Stimulated activated CD4-positive, alpha-beta T cell treated with anti-CD3 and anti-CD28 coated beads, Interleukin-12 subunit alpha, Interleukin-12 subunit beta, amount 100 ng/mL, for 24 hours (primary cell): ENCODE measurements at regions not wholly inside any gene's neighbourhood (a gene's known extent, or its start where the extent isn't known, plus 50 kb on each side); places are given as distances from the start of the nearest gene placed in this dataset.

Source experiments
- DNase-seq, 2 experiments: peaks; one replicate each; pipeline ENCODE4 v3.0.0-alpha.2; 2020; ENCODE audit warnings: low read depth in 2 of 2

DNA sequence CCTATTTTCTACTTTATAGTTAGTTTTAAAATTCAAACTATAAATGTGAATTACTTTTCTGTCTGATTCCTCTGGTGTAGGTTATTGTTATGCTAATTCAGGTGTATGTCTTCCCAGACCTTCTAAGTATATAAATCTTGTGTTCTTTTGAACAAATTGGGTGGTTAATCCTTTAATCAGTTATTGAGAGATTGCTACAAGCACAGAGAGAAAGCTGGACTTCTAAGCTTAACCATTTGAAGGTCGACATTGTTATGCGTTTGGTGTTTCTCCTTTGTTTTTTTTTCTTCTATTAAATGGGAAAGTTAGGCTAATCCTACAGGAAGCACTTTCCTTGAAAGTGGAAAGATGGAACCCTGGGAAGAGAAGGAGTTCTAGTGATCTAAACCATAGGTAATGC lies 592.6 kb downstream of the SLC4A3 start:
- no peak for DNase-seq

DNA sequence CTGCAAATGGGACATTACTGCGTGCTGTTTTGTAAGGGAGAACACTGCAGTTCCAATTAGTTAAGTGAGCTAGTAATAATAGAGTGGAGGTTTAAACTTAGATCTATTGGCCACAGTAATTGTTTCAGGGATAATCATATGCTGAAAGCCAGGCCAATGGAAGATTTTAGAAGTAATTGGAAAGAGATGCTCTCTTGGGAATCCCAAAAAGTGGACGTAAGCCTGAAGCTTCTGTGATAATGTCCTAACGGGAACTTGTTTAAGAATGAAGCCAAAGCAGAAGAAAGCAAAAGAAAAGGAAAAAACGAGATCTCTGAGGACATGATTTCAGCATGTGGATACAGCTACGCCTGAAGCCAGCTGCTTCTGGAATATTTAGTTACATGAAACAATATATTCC lies 594.6 kb downstream of the SLC4A3 start:
- DNase-seq: no peak

DNA sequence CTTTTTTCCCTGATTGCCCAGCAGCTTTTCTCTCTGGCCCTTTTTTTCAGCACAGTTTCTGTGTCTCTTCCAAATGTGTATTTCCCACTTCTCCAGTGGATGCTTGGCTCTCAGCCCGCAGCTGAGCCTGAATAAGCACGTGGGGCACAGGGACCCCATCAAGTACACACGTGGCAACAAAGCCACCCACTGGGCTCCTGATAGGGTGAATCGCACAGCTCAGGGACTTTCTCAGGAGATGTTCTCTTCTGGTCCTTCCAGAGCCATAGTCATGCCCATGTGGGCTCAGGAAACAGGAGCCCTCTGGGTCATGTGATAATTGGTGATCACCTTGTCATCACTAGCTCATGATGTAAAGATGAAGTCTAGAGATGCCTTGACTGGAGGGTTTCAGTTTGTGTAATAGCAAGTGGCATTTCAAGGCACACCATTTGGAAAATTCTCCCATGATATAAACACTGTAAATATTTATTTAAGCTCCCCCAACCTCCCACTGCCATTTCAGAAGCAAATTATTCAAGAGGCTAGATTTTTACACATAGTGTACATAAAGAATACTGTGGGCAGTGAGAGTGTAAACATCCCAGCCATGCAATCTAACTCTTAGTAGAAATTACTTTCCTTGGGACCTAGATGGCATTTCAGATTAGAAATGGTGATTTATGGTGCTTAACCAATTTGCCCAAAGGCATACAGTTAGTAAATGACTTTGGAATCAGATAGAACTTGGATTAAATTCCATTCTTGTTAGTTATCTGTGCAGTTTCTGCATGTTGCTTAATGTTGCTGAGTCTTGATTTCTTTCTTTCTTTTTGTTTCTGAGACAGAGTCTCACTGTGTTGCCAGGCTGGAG lies 597.5 kb downstream of the SLC4A3 start:
- no peak for DNase-seq

DNA sequence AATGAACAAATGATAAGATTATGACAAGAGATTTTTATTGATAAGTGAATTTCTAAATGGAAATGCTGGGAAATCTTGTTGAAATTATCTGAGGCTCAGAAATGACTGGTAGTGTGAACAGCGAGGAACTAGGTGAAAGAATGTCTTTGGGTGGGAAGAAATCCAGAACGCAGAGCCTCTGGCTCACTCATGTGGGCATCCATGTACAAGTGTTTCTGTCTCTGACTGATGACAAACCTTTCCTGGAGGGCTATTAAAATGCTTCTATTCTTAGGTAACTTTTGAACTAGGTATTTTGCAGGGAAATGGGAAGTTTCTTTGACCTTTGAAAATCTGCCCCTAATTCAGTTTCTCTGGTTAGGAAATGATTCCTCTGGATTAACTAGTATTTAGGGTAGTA lies 598.6 kb downstream of the SLC4A3 start:
- no peak for DNase-seq

DNA sequence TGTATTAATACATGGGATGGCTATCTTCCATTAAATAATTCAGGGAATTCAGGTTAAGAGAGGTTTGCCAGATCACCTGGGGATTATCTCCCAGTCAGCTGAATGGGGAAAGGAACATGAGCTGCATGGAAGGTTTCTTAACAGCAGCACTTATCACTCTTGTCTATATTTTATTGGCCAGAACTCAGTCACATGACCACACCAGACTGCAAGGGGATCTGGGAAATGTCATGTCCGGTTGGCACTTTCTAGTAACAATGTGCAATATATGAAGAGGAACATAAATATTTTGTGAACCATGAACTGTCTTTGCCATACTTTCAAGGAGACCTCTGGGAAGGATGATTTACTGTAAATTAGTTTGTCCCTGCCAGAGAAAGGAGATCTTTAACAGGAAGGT lies 599.1 kb downstream of the SLC4A3 start:
- DNase-seq: no peak

DNA sequence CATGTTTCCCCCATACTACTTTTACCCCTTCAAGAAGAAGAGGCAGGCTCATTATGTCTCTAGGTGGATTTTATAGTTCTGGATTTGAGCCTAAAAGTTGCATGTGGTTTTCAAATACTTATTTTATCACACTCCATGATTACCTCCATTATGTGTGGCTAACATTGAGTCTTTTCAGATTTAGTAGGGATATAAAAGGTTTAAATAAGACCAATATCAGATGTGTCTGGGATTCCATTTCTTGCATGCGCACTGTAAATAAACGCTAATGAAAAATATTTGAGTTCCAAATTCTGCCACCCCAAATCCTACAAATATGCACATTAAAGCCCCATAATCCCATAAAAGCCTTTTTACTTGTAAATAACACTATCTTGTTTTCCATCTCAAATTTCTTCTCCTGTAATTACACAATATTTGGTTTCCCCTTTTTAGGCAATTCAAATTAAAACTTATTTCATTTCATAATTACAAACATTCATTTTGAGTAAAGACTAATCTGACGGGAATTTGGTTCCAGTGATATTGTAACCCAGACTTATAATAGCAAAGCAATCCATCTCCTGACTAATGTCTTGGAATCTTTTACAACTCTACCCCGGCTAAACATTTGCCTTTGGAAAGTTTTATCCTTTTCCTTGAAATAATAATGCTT lies 600.0 kb downstream of the SLC4A3 start:
- no peak for DNase-seq

DNA sequence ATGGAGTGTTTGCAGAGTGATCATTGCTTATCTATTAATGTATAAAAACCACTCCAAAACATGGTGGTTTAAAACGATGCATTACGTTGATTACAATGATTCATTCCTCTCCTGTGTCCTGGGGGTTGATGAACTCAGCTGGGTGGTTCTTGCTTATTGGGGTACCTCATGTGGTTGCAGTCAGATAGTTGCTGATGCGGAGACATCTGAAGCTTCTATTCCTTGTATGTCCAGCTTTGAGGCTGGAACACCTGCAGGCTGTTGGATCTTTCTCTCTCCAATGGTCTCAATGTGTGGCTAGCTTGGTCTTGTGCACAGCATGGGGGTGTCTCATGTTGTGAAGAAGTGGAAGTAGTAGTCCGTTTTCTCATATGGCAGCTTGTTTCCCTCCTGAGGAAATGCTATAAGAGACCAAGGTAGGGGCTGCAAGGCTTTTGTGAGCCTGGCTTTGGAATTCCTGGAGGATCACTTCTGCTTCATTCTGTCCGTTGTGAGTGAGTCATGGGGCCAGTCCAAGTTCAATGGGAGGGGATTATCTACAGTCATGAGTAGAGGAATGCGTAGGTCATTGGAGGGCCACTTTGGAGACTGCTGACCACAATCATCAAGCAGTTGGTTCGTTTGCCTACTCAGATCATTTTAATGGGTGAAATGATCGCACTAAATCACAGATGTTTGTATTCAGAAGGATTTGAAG lies 601.0 kb downstream of the SLC4A3 start:
- no peak for DNase-seq

DNA sequence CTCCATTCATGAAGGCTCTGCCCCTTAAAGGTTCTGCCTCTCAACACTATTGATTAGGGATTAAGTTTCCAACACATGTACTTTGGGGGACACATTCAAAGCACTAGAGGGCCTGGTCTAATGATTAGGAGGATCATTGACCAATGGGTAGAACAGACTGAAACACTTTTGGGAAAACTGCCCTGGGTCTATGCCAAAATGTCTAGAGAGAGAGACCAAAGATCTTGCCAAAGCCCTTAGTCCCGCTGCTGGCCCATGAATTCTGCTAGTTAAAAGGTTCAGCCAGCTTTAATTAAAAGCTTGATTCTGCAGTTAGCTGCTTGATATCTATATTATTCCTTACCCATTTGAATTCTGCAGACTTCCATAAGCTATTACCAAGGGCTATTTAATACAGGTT lies 613.2 kb downstream of the SLC4A3 start:
- no peak for DNase-seq

DNA sequence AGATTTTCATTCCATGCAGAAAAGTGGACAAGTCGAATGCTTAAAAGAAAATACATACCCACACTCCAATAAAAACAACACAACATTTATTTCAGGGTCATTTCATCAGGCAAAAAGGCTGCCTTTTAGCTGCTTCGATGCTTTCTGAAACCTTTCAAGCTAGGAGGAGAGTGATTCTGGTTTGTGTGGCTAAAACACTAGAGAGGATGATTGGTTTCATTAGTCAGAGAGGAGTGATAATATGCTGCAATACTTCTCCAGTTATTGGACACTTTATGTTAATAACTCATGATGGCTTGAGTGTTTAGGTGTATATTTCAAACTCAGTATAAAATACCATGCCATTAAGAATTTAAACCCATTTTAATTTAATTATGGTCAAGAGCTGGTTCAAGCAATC lies 614.0 kb downstream of the SLC4A3 start:
- DNase-seq: no peak

DNA sequence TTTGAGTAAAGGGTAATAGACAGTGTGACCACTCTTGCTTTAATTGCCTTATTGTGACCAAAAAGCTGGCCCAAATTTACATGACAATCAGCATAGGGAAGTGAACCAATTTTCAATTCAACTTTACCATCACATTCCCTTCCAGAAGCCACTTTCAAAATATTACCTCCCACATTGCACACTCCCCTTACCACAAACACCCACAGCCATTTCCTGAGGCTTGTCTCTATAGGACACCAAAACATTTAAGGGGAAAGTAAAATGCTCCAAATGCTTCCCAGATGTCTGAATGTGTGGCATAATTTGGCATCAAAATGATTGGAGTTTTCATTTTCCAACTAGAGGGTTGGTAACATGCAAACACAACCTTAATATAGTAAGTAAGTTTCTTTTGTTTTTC lies 616.1 kb downstream of the SLC4A3 start:
- no peak for DNase-seq

DNA sequence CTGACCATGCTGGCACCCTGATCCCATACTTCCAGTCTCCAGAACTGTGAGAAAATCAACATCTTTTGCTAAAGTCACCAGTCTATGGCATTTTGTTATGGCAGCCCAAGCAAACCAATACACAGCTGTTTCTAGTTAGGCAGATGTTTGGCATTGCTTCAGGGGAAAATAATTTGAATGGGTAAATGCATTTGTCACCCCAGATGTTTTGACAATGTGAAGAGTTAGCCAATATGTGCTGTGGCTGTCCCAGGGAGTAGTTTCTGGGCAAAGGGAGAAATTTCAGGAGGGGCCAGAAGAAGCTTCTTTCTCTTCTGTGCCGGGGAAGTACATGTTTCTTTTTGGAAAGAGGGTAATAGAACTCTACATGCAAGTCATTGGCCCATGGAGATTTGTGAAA lies 619.0 kb downstream of the SLC4A3 start:
- no peak for DNase-seq

DNA sequence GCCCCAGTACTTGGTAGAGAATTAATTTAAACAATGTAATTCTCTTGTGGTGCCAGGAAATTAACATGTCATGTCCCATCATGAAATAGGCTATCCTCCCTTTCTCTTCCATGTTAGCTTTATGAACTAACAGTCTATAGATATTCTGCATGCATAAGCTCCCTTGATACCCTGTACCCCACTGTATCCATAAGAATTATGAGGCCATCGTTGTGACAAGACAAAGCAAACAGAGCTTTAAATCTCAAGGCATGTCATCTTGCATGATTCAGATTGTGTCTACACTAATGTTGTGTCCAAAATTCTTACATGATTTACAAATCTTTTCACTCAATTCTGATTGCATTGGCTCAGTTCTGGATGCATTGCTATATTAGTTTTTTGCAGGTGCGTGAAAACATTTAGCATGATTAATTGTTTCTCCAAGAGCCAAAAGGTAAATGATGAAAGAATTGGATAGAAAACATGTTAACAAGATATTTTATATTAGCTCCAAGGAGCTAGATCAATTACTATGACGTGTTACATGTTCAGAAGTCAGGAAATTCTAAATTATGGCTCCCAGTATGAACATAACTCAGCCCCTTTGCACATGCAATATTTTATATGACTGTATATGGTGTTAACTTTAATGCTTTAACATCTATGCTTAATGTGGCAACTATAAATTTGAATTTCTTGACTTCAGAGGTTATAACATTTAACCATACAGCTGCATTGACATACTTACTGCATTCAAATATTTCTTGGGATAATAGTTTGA lies 620.3 kb downstream of the SLC4A3 start:
- DNase-seq: no peak

DNA sequence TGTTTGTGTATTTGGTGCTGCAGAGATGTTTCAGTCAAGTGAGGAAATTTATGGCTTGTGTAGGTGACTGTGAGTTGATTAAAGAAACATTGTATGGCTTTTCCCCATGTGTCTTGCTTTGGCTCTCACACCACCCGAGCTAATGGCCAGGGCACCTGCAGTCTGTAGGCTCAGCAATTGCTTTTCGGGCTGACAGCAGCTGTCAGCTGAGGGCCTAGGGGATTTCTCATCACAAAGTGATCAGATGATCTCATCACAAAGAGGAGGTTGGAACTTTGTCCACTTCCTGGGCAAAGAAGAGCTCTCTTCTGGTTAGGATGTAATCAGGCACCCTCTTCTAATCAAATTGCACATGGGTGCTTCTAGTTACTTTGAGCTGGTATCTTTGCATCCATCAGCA lies 632.2 kb downstream of the SLC4A3 start:
- DNase-seq: no peak

DNA sequence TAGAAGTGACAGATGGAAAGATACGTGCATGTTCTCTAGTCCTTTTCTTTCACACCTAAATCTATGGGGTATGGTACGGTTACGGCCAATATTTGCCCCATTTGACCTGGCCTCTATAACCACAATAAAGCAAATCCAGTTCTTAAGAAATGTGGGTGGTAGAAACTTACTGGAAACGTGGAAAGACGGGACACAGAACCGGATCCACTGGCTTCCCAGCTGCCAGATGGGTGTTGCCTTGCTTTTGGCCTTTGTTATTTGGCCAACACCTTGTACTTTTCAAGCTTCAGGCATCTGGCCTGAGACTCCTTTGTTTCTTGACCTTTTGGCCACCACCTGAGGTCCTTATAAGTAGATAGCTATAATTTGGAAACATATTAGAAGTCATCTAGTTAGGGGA lies 635.9 kb downstream of the SLC4A3 start:
- no peak for DNase-seq

DNA sequence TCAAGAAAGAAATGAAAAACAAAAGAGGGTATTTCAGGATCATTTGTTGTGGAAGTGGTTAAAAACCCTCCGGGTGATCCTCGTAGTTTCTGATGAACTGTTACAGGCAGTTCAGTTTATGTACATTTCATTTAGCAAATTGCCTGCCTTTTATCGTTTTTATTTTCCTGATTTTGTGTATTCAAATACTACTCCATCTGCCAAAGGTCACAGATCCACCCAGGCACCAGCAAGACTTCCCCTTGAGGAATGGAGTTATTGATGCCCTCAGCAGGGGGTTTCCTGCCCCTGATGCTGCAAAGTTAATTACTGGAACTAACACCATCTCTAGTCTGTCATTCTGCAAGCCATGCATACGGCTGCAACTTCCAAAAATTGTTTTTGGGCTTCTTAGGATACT lies 641.9 kb downstream of the SLC4A3 start:
- DNase-seq: no peak

DNA sequence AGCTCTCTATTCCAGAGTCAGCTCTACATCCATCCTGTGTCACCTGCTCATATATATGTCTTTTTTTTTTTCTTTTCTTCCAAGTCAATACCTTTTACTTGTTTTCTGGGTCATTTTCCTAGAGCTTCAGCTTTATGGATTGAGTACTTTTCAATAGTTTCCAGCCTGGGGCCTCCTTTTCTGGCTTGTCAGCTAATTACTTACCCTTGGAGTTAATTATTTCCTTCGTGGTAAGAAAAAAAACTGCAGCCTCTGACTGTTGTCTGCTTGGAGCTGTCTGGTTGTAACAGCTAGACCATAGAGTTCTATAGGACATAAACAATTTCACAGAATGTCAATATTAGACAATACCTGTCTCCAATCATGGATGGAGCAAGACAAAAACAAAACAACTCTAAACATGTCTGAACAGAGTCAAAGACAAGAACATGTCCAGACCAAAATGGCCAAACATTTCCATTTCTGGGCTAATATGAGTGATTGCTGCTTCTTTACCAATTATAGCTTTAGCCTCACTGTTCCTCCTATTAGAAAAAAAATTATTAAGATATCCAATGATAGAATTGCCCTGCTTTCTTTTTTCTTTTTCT lies 643.1 kb downstream of the SLC4A3 start:
- DNase-seq: no peak

DNA sequence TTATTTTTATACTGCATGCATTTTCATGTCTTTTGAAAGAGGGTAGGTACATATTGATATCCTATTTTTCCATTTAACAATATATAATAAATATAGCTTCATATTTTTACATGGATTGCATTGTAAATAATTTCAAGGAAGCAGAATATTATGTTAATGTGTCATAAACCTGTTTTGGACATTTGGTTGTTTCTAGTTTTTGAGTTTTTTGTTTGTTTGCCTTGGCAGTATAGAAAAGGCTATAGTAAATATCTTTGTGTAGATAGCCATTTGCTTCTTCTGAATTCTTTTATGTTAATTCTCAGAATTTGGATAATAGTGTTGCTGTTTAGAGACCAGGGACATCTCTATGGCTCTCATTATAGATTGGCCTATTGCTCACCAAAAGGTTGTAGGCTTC lies 645.2 kb downstream of the SLC4A3 start:
- no peak for DNase-seq

DNA sequence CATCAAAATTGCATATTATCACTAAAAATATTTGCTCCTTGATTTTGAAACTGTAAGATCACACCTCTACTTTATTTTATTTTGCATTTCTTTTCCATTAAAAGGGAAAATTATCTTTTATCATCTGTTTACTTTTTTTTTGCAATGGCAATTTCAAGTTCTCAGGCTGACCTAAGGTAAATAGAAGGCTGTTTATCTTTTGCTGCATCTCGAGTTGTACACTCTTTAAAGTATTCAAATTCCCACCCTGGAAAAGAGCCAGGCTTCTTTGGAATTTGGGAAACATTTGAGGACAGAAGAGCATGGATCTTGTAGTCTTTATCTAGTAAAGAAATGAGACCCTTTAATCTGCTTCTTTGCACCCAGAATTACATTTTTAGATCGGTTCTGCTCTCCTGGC lies 645.7 kb downstream of the SLC4A3 start:
- no peak for DNase-seq

DNA sequence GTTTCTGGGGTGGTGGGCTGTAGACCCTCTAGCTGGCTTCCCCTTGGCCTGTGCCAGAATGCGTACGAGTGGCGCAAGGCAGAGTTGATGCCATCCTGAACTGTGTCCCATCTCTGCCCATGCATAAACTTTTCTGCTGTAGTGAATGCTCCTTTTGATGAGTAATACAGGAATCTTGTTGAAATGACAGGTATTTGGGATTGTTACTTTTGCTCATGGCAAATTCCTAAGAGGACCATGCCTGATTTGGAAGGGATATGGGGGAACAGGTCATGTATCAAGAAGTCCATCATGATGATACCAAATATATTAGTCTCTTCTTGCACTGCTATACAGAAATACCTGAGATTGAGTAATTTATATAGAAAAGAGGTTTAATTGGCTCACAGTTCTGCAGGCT lies 648.0 kb downstream of the SLC4A3 start:
- no peak for DNase-seq

DNA sequence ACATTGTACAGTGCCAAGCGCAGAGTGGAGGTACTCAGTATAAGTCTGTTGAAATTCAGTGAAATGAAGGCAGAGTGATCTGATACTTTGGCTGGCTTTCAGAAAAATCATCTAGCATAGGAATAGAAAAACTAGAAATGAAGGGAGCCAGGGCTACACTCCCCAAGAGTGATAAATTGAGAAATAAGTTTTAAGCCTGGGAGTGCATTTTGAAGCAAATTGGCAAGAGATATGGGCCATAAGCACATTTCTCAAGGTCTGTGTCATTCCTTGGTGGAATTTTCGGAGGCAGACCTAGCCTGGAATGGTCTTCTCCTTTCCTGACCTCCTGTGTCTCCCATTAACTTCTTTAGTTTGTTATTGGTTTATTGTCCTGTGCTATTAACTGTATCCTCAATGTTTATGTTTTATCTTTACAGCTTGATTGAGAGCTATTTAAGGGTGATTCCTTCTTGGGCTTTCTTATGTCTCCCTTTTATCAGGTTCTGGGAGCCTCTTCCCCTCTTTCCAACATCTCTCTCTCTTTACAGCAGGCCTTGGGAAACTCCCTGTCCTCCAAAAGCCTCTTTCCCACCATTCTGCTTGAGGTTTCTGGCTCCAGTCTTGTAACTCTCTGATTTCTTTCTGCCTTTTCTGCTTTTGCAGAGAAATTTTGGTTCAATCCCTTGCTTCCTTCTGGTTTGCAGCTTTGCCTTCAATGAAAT lies 649.5 kb downstream of the SLC4A3 start:
- DNase-seq: no peak

DNA sequence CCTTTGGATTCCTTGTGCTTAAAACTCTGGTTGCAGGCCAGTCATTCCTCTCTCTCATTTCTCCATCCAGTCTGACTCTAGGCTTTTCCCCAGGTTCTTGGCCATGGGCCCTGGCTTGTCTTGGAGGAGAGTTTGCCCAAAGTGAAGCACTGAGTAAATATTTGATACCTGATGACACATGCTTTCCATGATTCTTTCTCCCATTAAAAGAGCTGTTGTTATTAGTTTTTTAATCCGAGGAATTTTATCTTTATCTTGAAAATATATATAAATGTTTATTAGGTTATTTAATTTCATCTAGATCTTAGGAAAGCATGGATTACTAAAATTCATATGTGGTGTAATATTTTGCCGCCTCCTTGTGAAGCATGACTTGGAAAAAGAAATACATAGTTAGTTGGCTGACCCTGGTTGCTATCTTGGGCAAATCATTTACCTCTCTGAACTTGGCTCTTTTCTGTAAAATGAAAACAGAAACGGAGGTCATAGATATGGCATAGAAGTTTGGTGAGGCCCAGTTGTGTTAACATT lies 650.1 kb downstream of the SLC4A3 start:
- no peak for DNase-seq
